NCI-H226 (cell line): ENCODE measurements at regions not wholly inside any gene's neighbourhood (a gene's known extent, or its start where the extent isn't known, plus 50 kb on each side); places are given as distances from the start of the nearest gene placed in this dataset.
"Not testable (repeated sequence)": the region's sequence is repeated elsewhere in the genome, so short reads cannot be mapped to it uniquely, and the experiment has no call there.

Experiments
- DNase-seq: peaks from one replicate; pipeline ENCODE4 v3.0.0-alpha.2; 2015

- DNase-seq, result no peak
Observed at GRCh38 chr3:27661797-27662196, 60.3 kb downstream of the EOMES start.

- peak; percentile 40 for DNase-seq
Observed at GRCh38 chr3:27659279-27660021, 62.7 kb downstream of the EOMES start.

GRCh38 chr3:27658741-27659140 is 63.4 kb downstream of the EOMES start:
- peak; percentile 15 for DNase-seq

- DNase-seq, result peak; percentile 74
Observed at GRCh38 chr3:27657871-27658270, 64.3 kb downstream of the EOMES start.

DNA sequence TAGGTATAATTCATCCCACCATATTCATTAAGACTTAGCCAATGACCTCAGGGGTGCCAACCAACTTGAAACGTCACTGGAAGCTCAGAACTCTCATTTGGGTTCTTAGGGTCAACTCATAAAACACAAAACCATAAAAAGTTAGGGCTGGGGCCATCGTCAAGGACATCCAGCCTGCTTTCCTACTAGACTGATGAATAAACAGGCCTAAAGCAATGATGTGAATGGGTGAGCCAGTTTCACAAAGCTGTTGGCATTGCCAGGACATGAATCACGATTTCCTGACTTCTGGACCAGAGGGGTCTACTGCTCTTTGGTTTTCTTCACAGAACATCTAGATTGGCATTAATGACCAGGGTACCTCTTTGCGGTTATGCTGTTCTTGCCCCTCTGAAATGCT is 64.7 kb downstream of the EOMES start:
- peak; percentile 66 for DNase-seq

- DNase-seq, result no peak
Observed at GRCh38 chr3:27656790-27657189, 65.3 kb downstream of the EOMES start.

DNA sequence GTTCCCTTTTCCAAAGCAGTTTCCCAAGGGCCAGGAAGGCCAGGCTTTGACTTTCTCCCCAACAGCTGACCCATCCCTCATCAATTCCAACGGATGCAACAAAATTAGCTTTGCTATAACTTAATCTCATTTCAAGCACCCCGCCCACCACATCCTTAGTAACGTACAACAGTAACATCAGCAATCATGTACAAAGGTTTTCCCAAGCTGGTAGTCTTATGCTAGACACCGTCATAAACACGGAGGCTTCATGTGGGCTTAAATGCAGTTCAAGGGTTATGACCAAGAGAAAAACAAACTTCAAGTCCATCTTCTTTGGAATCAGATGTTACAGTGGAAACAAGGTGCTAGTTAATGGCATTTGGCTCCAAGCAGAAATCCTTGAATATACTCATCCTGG is 66.6 kb downstream of the EOMES start:
- DNase-seq, result no peak

DNA sequence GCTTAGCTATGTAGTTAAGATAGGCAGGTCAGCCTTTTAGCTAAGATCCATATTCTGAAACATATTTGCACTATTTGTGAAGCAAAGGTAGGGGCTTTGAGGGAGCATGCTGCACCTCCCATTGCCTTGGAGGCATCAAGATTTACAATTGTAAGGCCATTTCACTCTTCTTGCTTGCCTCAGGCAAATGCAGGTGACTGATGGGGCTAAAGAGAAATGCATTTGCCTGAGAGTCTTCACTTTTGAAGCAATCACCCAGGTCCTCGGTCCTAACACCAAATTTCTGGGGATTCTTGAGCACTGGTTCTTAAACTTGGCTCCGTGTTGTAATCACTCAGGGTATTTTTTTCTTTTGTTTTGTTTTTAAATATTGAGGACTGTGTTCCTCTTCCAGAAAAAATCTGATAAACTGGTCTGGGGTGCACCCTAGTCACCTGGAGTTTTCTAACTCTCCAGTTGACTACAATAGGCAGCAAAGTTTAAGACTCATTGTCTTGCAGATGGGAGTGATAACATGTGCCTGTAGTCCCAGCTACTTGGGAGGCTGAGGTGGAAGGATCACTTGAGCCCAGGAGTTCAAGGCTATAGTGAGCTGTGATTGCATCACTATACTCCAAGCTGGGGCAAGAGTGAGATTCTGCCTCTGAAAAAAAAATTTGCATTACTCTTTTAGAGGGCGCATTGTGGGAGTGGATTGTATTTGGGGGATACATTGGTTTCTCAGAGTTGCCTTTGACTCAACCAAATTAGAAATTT is 68.1 kb downstream of the EOMES start:
- DNase-seq, result no peak

DNA sequence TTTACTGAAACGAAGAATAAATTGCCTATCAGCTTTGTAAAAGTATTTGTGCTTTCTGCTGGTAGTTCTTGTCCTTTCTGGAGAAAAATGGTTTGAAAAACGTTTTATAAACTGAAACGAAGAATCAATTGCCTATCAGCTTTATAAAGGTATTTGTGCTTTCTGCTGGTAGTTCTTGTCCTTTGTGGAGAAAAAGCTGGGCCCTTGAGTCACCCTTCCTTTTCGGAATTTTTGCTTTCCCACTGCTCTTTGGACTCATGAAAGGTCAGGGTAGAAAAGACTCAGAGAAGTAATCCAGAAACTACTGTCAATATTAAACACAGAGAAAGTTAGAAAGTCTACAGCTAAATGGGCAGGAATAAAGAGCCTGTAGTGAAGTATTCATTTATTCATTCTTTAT is 72.8 kb downstream of the EOMES start:
- DNase-seq, result no peak

DNA sequence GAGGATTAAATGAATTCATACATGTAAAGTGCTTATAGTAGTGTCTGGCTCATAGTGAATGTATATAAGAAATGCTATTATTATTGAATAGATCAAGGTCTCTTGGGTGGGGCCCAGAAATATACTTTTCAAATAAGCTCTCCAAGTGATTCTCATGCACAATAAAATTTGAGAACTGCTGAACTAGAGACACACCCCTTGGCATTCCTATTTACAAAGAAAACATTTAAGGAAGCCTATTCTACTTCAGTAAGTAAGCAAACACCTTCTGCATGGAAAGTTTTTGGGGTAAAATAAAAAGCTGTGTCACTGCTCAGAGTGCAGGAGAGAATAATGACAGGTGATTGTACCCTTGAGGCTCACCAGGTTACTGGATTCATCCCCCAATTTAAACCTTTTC is 75.2 kb downstream of the EOMES start:
- DNase-seq, result no peak

- DNase-seq, result peak; percentile 10
Observed at GRCh38 chr3:27644941-27645340, 77.2 kb downstream of the EOMES start.

DNA sequence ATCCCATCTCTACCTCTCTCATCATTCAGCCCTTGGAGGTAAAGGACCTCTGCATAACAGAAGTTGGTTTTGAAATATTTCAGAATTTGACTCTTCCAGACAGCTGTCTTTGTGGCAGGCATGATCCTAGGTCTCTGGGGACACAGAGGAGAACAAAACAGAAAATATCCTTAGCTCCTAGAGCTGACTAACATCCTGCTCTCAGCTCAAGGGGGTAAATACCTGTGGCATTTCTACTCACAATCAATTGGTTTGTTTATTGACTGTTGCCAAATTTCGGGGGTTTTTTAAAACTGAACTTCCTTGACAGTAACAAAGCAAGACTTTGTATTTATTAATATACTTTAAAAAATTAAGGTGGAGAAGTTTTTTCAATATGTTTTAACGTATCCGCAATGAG is 78.8 kb downstream of the EOMES start:
- DNase-seq, result no peak

DNA sequence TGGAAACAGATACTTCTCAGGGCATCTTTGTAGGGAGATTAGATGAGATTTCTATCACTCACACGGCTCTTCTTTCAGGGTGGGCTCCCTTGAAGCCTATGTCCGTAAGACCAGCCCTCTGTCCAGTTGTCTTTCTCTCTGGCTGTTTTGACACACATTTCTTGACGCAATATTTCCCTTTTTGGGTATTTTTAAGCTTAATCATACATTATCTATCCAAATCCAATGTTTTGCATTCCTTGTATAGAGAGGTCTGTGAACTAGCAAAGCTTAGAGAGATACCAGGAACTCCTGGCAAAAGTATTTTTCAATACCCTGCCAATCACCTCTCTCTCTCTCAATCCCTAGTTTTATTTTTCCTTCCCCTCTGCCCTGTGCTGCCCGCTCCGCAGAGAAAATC is 79.3 kb downstream of the EOMES start:
- no peak for DNase-seq

DNA sequence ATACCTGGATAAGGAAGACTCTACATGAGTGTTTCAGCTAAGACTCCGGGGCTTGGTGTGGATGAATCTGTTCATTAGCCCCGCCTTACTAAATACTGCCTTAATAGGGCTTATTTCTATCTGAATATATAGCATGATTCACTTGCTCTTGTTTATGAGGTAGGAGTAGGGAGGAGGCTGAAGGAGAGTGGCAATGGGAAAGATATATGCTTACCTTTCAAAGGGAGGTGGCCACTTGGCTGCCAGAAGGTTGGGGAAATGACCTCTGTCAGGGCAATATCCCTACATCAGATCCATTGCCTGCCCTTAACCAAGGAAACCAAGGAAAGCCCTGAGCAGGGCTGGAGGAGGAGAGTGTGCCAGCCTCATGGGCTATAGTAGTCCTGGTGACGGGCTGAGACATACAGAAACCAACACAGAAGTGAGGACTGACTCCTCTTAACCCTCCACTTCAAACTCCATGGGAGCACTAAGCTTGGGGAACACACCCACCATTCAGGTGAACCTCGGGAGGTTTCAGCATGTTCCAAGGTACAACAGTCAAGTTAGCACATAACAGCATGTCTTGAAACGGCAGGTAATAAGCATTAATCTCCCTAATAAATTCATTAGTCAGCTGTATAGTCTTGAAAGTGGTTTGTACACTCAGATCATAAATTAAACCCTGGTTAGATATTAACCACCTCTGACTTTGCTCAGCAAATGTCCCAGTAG is 80.1 kb downstream of the EOMES start:
- no peak for DNase-seq

DNA sequence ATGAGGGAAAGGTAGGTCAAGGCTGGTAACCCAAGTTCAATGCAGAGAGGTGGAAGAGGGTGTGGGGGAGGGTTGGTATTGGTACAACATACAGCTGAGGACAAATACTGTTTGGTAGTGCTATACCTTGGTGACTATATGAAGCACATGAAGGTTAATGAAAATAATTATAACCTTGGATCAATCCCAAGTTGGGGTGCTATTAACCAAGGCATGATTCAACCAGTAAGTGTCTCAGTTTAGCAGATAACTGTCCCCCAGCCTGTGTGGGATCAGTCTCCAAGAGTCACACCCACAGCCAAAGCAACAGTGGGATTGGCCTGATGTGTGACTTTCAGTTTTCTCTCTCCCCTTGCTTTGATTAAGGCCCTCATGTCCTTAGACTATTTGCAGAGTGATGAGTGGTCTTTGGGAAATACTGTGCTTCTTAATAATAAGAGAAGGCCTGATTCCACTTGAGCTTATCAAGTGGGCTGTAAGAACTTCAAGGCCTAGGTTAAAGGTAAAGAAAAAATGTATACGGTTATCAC is 80.8 kb downstream of the EOMES start:
- no peak for DNase-seq

DNA sequence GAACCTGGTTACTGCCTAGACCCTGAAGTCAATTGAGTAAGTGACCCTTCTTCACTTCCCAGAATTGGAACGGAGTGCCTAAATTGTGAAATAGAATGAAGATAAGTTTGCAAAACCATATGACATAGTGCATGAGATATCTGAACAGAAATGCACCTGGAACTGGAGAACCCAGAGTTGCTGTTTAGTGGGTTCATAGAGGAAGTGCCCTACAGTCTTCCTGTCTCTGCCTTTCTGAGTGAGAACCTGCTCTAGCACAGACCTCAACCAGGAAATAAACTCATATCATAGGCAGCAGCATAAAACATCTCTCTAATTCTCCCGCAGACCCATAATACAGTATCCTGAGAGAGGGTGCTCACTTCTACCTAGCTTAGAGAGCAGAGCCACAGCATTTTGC is 82.9 kb downstream of the EOMES start:
- no peak for DNase-seq

DNA sequence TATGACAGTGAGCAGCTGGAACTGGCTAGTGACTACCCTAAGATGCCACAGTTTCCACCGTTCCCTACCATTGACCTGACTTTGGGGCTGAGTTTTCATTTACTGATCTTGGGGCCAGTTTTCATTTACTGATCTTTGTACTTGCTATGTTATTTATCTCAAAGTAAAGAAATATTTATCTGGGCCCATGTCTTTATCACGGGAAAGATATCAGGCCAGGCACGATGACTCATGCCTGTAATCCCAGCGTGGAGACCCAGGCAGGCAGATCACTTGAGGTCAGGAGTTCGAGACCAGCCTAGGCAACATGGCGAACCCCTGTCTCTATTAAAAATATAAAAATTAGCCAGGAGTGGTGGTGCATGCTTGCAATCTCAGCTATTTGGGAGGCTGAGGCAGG is 83.5 kb downstream of the EOMES start:
- no peak for DNase-seq

- no peak for DNase-seq
Observed at GRCh38 chr3:27637346-27637995, 84.7 kb downstream of the EOMES start.

GRCh38 chr3:27635006-27635405 is 87.1 kb downstream of the EOMES start:
- DNase-seq, result not testable (repeated sequence)

- DNase-seq, result no peak
Observed at GRCh38 chr3:27633224-27633545, 88.9 kb downstream of the EOMES start.

DNA sequence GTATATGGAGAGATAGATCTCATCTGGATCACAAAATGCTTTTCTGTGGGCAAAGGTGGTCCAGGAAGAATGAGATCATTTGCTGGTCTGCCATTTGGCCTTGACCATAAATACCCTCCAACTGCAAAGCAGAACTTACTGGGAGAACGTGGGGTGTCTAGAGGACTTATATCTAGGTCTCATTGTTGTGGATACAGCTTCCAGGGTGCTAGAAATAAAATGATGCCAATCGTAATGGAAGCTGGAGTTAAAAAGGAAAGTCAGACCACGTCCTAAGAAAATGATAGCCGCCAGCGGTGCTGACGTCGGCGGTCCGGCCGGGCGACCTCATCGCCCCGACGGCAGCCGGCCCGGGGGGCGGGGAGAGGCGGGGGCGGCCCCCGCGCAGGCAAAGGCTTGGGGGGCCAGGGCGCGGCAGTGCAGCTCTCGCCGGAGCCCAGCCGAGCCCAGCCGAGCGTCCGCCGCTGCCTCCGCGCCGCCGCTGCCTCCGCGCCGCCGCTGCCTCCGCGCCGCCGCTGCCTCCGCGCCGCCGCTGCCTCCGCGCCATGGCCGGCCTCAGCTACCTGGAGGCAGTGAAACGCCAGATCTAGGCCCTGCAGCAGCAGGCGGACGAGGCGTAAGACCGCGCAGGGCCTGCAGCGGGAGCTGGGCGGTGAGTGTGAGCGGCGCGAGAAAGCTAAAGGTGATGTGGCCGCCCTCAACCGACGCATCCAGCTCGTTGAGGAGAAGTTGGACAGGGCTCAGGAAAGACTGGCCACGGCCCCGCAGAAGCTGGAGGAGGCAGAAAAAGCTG is 89.5 kb downstream of the EOMES start:
- peak; percentile 52 for DNase-seq

GRCh38 chr3:27630885-27631284 is 91.2 kb downstream of the EOMES start:
- DNase-seq, result no peak
